Dermis blood vessel endothelial cell (primary cell): ENCODE measurements at regions not wholly inside any gene's neighbourhood (a gene's known extent, or its start where the extent isn't known, plus 50 kb on each side); places are given as distances from the start of the nearest gene placed in this dataset.
"Not testable (repeated sequence)": the region's sequence is repeated elsewhere in the genome, so short reads cannot be mapped to it uniquely, and the experiment has no call there.

Source experiments
- DNase-seq: peaks from one replicate; pipeline ENCODE4 v3.0.0; 2010

- DNase-seq = no peak
Observed at GRCh38 chr21:17231771-17232170, 281.1 kb upstream of the CXADR start.

DNA sequence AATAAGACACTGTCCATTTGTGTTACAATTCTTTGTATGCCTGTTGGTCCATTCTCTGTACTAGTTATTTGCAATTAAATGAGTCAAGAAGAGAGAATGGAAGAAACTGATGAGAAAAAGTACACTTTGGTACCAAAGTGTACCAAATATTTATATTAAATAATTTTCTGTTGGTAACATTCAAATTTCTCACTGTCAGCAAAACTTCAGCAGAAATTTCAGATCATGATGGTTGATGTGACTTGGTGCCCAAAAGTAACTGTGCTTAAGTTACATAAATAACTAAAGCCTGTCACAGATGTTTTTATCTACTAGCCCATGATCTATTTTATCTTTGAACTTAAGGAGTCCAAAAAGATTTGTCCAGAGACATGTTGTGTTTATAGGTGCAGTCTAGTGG is 274.4 kb upstream of the CXADR start:
- no peak for DNase-seq

DNA sequence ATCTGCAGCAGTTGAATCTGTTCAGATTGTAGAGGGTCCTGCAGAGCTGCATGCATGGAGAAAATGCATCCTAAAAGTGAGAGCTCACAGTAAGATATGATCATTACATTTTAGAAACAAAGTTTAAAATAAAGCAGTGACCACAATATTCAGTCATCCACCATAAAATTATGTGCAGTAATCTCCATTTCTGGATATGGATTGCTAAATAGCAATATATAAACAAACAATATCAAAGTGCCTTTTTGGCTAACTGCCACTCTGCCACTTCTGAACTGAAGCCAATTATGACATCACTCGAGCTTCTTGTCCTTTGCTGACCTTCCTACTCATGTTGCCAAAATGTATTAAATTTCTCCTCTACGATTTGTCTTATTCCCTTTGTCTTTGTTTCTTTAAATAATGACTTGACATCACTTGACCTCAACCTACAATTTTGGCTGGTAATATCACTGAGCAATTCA is 262.0 kb upstream of the CXADR start:
- no peak for DNase-seq

DNA sequence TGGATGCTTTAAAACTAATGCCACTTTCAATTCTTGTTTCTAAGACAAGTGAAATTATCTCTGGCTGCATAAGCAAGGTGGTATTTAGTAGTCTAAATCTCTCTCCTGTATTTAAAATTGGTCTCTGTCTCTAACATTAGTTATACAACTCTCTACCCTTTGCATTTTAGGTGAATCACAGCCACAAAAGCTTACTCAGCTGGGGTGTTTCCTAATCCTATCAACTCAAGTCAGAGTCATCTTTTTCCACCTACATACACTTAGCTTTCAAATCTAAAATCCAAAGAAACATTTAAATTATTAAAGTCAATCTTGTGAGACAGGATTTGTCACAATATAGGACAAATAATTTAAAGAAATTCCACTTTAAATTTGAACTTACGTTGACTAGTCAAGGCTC is 255.1 kb upstream of the CXADR start:
- no peak for DNase-seq

GRCh38 chr21:17264182-17264581 is 248.7 kb upstream of the CXADR start:
- no peak for DNase-seq

DNA sequence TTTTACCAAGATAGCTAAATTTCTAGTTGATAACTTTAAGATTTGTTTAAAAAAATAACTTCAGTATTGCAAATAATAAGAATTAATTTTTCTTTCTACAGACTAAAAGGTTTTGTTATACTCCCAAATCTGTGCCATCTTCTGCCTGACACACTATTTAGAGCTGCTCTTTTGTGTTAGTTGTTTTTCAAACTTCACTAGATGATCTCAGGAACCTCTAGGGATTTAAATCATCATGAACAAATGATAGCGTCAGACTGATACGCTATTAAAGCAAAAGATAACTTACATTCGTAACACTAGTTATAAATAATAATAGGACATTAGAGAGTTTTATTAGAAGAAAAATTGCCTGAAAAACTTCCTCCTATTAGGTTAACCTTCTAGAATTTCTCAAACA is 243.1 kb upstream of the CXADR start:
- DNase-seq = no peak

DNA sequence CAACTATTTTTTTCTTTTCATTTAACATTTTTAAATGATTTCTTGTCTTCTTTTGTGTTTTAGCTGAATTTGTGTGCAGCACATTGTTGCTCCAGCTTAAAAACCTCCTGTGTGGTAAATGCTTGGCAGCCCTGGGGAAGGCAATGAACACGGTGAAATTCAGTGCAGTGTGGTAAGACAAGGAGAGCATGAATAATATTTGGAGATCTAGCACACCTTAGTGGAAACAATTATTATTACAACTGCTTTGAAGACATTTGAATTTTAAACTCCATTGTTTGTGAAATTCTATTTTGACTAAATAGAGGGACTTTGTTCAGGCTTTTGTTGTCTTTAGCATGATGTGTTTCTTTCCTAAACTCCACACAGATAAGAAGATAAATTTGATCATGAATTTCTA is 242.6 kb upstream of the CXADR start:
- peak; percentile 43 for DNase-seq

DNA sequence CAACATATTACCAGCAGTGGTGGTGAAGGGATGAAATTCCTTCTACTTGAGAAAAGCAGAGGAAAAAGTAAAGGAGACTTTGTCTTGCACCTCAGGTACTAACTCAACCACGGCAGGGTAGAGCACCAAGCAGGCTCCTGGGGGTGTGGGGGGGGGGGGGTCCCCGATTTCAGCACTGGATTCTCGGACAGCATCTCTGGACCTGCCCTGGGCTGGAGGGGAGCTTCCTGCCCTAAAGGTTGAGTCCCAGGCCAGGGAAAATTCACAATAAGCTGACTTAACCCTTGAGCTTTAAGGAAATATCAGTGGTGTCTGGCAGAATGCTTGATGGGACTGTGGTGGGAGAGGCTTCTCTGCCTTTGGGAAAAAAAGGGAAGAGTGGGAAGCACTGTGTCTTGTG is 233.2 kb upstream of the CXADR start:
- no peak for DNase-seq

- not testable (repeated sequence) for DNase-seq
Observed at GRCh38 chr21:17293016-17293562, 219.8 kb upstream of the CXADR start.

DNA sequence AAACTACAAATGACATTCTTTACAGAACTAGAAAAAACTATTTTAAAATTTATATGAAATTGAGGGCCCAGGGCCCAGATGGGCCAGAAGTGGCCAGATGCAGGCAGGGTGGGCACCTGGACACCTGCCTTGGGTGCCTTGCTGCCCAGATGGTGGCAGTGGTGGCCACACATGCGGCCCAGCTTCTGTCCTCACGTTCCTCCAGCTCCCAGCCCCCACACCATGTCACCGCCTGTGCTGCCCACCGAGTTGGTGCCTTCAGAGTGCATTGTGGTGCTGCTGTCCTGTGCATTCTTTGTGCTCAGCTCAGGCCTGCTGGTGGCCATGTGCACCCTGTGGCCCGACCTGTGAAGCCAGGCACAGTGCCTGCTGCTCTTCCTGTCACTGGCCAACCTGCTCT is 216.8 kb upstream of the CXADR start:
- no peak for DNase-seq

GRCh38 chr21:17299576-17299975 is 213.3 kb upstream of the CXADR start:
- not testable (repeated sequence) for DNase-seq

DNA sequence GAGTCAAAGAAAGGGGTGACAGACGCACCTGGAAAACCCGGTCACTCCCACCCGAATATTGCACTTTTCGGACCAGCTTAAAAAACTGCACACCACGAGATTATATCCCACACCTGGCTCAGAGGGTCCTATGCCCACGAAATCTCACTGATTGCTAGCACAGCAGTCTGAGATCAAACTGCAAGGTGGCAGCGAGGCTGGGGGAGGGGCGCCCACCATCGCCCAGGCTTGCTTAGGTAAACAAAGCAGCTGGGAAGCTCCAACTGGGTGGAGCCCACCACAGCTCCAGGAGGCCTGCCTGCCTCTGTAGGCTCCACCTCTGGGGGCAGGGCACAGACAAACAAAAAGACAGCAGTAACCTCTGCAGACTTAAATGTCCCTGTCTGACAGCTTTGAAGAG is 185.1 kb upstream of the CXADR start:
- DNase-seq = not testable (repeated sequence)

DNA sequence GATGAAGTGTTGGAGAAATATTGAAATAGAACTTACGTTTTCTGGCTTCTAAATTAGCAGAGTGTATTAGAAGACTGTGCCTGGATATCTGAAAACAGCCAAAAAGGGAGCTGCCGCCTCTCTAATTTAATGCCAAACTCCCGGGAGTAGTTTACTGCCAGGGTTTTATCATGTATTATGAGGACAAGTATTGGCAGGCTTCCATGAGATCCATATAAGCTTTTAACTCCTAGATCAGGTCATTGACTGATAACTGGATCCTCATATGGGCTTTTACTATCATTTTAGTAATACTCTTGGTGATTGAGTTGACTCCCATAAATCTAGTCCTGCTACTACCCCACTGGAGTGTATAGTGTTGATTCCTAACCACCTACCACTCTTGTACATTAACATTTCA is 178.4 kb upstream of the CXADR start:
- no peak for DNase-seq

DNA sequence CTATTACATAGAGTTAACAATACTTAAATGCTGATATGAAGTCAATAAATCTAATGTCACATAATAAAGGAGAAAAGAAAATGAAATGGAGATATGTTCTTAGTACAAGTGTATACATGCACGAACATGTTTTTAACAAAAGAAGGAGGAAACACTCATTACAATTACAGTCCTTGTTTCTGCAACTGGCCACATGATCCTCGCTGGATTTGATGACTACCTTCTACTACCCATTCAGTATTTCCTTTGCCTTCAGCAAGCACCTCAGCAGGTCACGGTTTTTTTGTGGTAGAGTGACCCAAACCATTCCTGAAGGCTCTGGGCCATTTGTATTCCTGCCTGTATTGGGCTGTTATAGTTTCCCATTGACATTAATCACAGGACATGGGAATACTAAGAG is 172.8 kb upstream of the CXADR start:
- DNase-seq = no peak

DNA sequence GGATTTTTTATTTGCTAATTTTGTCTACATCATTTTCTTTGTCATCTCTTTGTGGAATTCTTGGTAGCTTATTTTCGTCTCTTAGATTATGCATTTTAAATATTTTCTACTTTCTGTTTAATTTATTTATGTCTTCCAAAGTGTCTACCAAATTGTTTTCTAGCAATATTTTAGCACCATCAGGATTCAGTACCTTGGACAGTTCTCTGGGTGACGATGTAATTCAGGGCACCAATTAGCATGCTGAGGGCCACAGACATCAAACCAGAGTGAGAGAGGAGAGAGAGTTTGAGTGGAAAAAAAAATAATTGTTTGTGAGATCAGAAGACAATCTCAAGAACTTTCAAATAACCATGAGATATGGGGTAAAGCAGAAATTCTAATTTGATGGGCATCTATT is 169.8 kb upstream of the CXADR start:
- DNase-seq = peak; percentile 31

- DNase-seq = no peak
Observed at GRCh38 chr21:17348357-17348756, 164.5 kb upstream of the CXADR start.

GRCh38 chr21:17348849-17349248 is 164.0 kb upstream of the CXADR start:
- no peak for DNase-seq

GRCh38 chr21:17351766-17352165 is 161.1 kb upstream of the CXADR start:
- peak; percentile 49 for DNase-seq

- DNase-seq = no peak
Observed at GRCh38 chr21:17352996-17353655, 159.7 kb upstream of the CXADR start.

DNA sequence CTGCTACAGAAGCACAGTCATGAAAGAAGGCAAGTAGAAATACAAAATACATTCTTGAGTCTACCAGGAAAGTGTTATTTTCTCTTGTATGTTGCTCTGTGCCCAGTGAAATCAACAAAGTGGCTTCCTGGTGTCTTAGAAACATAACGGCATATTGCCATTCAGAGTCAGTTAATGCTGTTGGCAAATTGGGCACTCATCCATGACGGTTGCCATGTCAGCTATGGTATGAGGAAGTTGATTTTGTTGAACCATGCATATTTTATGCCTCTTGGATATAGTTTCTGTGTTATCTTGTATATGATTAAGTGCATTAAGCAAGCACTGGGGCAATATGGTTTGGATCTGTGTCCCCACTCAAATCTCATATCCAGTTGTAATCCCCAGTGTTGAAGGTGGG is 153.1 kb upstream of the CXADR start:
- DNase-seq = no peak

DNA sequence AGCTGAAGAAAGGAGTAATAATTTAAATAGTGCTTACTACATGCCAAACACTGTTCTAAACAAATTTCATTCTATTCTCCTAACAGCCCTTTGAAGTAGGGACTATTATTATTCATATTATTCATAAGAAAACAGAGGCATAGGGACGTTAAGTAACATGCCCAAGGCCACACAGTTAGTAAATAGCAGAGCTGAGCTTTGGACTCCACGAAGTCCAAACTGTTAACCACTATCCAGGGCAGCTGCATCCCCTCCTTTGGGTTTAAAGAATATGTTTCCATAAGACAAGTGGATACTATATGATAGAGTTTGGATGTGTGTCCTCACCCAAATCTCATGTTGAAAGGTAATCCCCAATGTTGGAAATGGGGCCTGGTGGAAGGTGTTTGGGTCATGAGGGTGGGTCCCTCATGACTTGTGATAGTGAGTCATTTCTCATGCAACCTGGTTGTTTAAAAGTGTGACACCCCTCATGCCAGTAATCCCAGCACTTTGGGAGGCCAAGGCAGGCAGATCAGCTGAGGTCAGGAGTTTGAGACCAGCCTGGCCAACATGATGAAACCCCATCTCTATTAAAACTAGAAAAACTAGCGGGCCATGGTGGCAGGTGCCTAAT is 144.0 kb upstream of the CXADR start:
- DNase-seq = no peak

- no peak for DNase-seq
Observed at GRCh38 chr21:17370263-17370662, 142.6 kb upstream of the CXADR start.

- peak; percentile 53 for DNase-seq
Observed at GRCh38 chr21:17370916-17371315, 141.9 kb upstream of the CXADR start.

DNA sequence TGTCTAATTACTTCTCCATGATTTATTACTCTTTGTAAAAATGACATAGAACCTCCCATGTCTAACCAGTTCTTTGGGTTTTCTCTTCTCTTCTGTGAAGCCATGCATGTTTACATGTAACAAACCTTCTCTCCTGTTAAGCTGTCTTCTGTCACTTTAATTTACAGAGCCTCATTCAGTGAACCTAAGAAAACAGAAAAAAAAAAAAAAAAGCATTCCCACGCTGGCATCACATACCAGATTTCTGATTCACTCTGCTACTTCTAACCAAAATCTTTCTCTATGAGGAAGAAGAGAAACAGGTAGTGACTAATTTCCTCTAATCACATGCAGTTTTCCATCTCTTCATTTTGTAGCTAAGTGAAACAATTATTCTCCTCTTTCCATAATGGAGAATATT is 141.4 kb upstream of the CXADR start:
- peak; percentile 79 for DNase-seq

DNA sequence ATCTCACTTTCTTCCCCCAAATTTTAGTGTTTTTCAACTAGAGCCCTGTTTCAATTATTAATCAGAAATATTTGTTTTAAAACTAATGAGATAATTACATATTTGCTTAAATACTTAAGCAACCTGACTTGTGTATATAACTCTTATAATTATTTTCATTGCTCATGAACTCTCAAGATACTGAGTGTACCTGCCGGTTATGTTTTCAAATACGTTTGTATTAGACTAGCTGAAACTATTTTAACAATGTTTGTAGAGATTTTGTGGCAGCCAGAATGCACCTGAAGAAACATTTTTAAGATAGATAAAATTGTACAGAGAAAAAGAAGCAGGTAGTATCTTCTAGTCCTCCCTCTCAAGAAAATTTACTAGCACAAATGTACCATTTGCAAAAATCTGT is 140.6 kb upstream of the CXADR start:
- no peak for DNase-seq
